ENCODE measurements at regions not wholly inside any gene's neighbourhood (a gene's known extent, or its start where the extent isn't known, plus 50 kb on each side); places are given as distances from the start of the nearest gene placed in this dataset.

- no peak overlapping the region for H3K4me3 ChIP-seq
- no peaks in the 10 kb centered on the region for H3K4me1 ChIP-seq
- no peak overlapping the region for H3K27ac ChIP-seq
- 73% methylated on average over 3 of the region's 3 CpGs for WGBS (ENCODE audit: insufficient coverage, low coverage, low lambda C conversion rate, missing lambda C conversion rate)
- no peaks in the 10 kb centered on the region for H3K36me3 ChIP-seq
- DNase-seq (no peak), ATAC-seq (no peak)
- H3K9me3 ChIP-seq: no peaks in the 10 kb centered on the region
- no peaks in the 10 kb centered on the region for H3K27me3 ChIP-seq
- intact Hi-C loops (cut with DNase I): no loop called here
- TF ChIP-seq POLR2A (IDR thresholded peaks at IDR 0.05): no peak
- TF ChIP-seq, protein P1, sequence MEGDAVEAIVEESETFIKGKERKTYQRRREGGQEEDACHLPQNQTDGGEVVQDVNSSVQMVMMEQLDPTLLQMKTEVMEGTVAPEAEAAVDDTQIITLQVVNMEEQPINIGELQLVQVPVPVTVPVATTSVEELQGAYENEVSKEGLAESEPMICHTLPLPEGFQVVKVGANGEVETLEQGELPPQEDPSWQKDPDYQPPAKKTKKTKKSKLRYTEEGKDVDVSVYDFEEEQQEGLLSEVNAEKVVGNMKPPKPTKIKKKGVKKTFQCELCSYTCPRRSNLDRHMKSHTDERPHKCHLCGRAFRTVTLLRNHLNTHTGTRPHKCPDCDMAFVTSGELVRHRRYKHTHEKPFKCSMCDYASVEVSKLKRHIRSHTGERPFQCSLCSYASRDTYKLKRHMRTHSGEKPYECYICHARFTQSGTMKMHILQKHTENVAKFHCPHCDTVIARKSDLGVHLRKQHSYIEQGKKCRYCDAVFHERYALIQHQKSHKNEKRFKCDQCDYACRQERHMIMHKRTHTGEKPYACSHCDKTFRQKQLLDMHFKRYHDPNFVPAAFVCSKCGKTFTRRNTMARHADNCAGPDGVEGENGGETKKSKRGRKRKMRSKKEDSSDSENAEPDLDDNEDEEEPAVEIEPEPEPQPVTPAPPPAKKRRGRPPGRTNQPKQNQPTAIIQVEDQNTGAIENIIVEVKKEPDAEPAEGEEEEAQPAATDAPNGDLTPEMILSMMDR (IDR thresholded peaks at IDR 0.05): no peak
These were observed 329.0 kb upstream of the LRATD1 start for GRCh38 chr2:14303366-14304115.

- Histone ChIP-seq H3K36me3 (no peaks in the 10 kb centered on the region), H3K9me3 (no peaks in the 10 kb centered on the region), H3K4me1 (no peaks in the 10 kb centered on the region), H3K4me3 (no peak overlapping the region), H3K27ac (no peak overlapping the region), H3K27me3 (no peaks in the 10 kb centered on the region)
- no peak for TF ChIP-seq POLR2A (IDR thresholded peaks at IDR 0.05)
- TF ChIP-seq, protein P1 (IDR thresholded peaks at IDR 0.05): no peak
- ATAC-seq: no peak
- no peak for DNase-seq
- intact Hi-C loops (cut with DNase I): no loop called here
These were observed 328.2 kb upstream of the LRATD1 start for GRCh38 chr2:14304326-14304725.

- TF ChIP-seq POLR2A (IDR thresholded peaks at IDR 0.05): no peak
- TF ChIP-seq, protein P1 (IDR thresholded peaks at IDR 0.05): no peak
- intact Hi-C loops (cut with DNase I): no loop called here
- Histone ChIP-seq H3K9me3 (no peaks in the 10 kb centered on the region), H3K4me1 (no peaks in the 10 kb centered on the region), H3K36me3 (no peaks in the 10 kb centered on the region), H3K27ac (no peak overlapping the region), H3K4me3 (no peak overlapping the region), H3K27me3 (no peaks in the 10 kb centered on the region)
- ATAC-seq (peak in 2 of 4 donors; percentile 35 to 91), DNase-seq (no peak)
- WGBS (ENCODE audit: insufficient coverage, low coverage, low lambda C conversion rate, missing lambda C conversion rate): 40% methylated on average over 3 of the region's 3 CpGs
These were observed 326.2 kb upstream of the LRATD1 start for GRCh38 chr2:14306268-14306861.

GRCh38 chr2:14313341-14313740 is 319.2 kb upstream of the LRATD1 start:
- intact Hi-C loops (cut with DNase I): no loop called here
- Histone ChIP-seq H3K27ac (no peak overlapping the region), H3K27me3 (no peaks in the 10 kb centered on the region), H3K4me1 (no peaks in the 10 kb centered on the region), H3K4me3 (no peak overlapping the region), H3K9me3 (no peaks in the 10 kb centered on the region), H3K36me3 (no peaks in the 10 kb centered on the region)
- no peak for TF ChIP-seq POLR2A (IDR thresholded peaks at IDR 0.05)
- TF ChIP-seq, protein P1 (IDR thresholded peaks at IDR 0.05): no peak
- WGBS (ENCODE audit: insufficient coverage, low coverage, low lambda C conversion rate, missing lambda C conversion rate): 50% methylated on average over 3 of the region's 3 CpGs
- DNase-seq (no peak), ATAC-seq (no peak)

All from right lobe of liver (tissue), 6 donors.